ENCODE measurements at regions not wholly inside any gene's neighbourhood (a gene's known extent, or its start where the extent isn't known, plus 50 kb on each side); places are given as distances from the start of the nearest gene placed in this dataset.

DNA sequence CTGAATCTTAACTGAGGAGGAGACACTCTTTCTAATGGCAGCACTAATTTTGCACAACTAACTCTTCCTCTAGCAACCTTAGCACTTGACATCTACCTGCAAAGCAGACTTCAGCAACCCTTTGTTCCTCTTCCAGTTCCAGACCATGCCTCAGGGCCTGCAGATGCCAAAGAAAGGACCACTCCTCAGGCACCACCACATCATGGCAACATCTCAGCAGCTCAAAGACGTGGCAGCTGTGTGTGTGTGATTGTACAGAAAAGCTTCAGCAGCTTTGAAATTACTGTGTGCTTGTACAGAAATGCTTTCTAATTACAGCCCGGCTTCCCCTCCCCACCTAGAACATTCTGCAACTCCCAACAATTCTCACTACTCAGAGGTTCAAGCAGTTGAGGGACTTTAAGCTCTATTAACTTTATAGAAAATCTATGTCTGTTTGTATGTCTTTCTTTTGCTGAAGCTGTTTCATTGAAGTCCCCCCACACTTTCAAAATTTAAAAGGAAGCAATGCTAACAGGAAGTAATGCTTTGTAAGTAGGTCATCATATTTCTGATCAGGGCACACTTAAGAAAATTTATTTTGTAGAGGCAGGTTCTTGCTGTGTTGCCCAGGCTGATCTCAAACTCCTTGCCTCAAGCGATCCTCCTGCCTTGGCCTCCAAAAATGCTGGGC is 115.2 kb downstream of the CD47 start:
- TF ChIP-seq, protein P1, sequence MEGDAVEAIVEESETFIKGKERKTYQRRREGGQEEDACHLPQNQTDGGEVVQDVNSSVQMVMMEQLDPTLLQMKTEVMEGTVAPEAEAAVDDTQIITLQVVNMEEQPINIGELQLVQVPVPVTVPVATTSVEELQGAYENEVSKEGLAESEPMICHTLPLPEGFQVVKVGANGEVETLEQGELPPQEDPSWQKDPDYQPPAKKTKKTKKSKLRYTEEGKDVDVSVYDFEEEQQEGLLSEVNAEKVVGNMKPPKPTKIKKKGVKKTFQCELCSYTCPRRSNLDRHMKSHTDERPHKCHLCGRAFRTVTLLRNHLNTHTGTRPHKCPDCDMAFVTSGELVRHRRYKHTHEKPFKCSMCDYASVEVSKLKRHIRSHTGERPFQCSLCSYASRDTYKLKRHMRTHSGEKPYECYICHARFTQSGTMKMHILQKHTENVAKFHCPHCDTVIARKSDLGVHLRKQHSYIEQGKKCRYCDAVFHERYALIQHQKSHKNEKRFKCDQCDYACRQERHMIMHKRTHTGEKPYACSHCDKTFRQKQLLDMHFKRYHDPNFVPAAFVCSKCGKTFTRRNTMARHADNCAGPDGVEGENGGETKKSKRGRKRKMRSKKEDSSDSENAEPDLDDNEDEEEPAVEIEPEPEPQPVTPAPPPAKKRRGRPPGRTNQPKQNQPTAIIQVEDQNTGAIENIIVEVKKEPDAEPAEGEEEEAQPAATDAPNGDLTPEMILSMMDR (conservative IDR thresholded peaks at IDR 0.05; ENCODE audit: low read length): no peak
- TF ChIP-seq EZH2phosphoT487 (IDR thresholded peaks at IDR 0.05; ENCODE audit: borderline replicate concordance, low read depth, low read length): no peak

All from OCI-LY7 (cell line).